GM19438 (cell line): ENCODE measurements at regions not wholly inside any gene's neighbourhood (a gene's known extent, or its start where the extent isn't known, plus 50 kb on each side); places are given as distances from the start of the nearest gene placed in this dataset.
"Not testable (repeated sequence)": the region's sequence is repeated elsewhere in the genome, so short reads cannot be mapped to it uniquely, and the experiment has no call there.

Experiments used
- ATAC-seq: cut with Tn5 transposase; IDR thresholded peaks from one replicate; pipeline ENCODE4 v1.9.1; 2021; ENCODE audit warnings: low read depth; ENCODE audit not compliant: unreplicated experiment

- not testable (repeated sequence) for ATAC-seq
These were observed 125.6 kb upstream of the NBPF9 start for GRCh38 chr1:149228672-149229585.

GRCh38 chr1:149229813-149230212 is 126.5 kb upstream of the NBPF9 start:
- ATAC-seq: not testable (repeated sequence)

- not testable (repeated sequence) for ATAC-seq
These were observed 131.9 kb upstream of the NBPF9 start for GRCh38 chr1:149234926-149235914.

- ATAC-seq: not testable (repeated sequence)
These were observed 134.2 kb upstream of the NBPF9 start for GRCh38 chr1:149237515-149237914.

- not testable (repeated sequence) for ATAC-seq
These were observed 136.7 kb upstream of the NBPF9 start for GRCh38 chr1:149239897-149240508.

- ATAC-seq: not testable (repeated sequence)
These were observed 137.2 kb upstream of the NBPF9 start for GRCh38 chr1:149240530-149240929.

- ATAC-seq: not testable (repeated sequence)
These were observed 137.9 kb upstream of the NBPF9 start for GRCh38 chr1:149241272-149241671.

- ATAC-seq: not testable (repeated sequence)
These were observed 140.2 kb upstream of the NBPF9 start for GRCh38 chr1:149243572-149243971.

GRCh38 chr1:149244621-149245020 is 141.3 kb upstream of the NBPF9 start:
- ATAC-seq: not testable (repeated sequence)

GRCh38 chr1:149246212-149246611 is 142.9 kb upstream of the NBPF9 start:
- ATAC-seq: not testable (repeated sequence)

- ATAC-seq: not testable (repeated sequence)
These were observed 145.3 kb upstream of the NBPF9 start for GRCh38 chr1:149248610-149249009.

- ATAC-seq: not testable (repeated sequence)
These were observed 146.6 kb upstream of the NBPF9 start for GRCh38 chr1:149249850-149250467.

GRCh38 chr1:149254894-149255847 is 151.8 kb upstream of the NBPF9 start:
- ATAC-seq: not testable (repeated sequence)

GRCh38 chr1:149260284-149260683 is 156.9 kb upstream of the NBPF9 start:
- not testable (repeated sequence) for ATAC-seq

- ATAC-seq: not testable (repeated sequence)
These were observed 157.5 kb upstream of the NBPF9 start for GRCh38 chr1:149260736-149261340.

- ATAC-seq: not testable (repeated sequence)
These were observed 163.9 kb upstream of the NBPF9 start for GRCh38 chr1:149267287-149267686.

- not testable (repeated sequence) for ATAC-seq
These were observed 165.8 kb upstream of the NBPF9 start for GRCh38 chr1:149269001-149269702.

- ATAC-seq: not testable (repeated sequence)
These were observed 166.5 kb upstream of the NBPF9 start for GRCh38 chr1:149269833-149270232.
